Breast epithelium (tissue), 3 donors: ENCODE measurements at regions not wholly inside any gene's neighbourhood (a gene's known extent, or its start where the extent isn't known, plus 50 kb on each side); places are given as distances from the start of the nearest gene placed in this dataset.

Experiments used
- CTCF ChIP-seq, 3 donors: fragments of 450-650 bp; IDR thresholded peaks; one replicate each; pipeline ENCODE4 v1.5.1; 2016 to 2017; ENCODE audit warnings: antibody characterized with exemption in 3 of 3, mild to moderate bottlenecking in 3 of 3, moderate library complexity in 3 of 3
- POLR2AphosphoS5 ChIP-seq, 3 donors: sonication (generic); formaldehyde crosslinking; IDR thresholded peaks; one replicate each; pipeline ENCODE4 v1.6.1; 2017; ENCODE audit warnings: antibody characterized with exemption in 3 of 3

DNA sequence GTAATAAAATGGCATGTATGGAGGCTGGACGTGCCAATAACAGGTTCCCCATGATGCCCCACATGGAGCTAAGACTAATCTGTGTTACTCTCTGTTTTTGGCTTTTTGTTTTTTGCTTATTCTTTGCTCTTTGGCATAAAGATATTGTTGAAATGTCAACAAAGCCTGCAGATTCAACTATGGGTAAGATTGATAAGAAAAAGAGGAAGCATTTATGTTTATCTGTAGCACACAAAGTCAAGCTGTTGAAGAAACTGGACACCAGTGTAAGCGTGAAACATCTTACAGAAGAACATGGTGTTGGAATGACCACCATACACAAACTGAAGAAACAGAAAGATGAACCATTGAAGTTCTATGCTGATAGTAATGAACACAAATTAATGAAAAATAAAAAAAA lies 402.7 kb downstream of the LTN1 start:
- TF ChIP-seq CTCF (IDR thresholded peaks at IDR 0.05) = no peak
- no peak for TF ChIP-seq POLR2AphosphoS5 (IDR thresholded peaks at IDR 0.05)
